Ectodermal cell (in vitro differentiated cells): ENCODE measurements at regions not wholly inside any gene's neighbourhood (a gene's known extent, or its start where the extent isn't known, plus 50 kb on each side); places are given as distances from the start of the nearest gene placed in this dataset.

Experiments used
- H3K27ac ChIP-seq: 2 replicates; pipeline ENCODE4 v1.7.0; 2013; ENCODE audit warnings: mild to moderate bottlenecking, low read depth, low read length; ENCODE audit not compliant: insufficient read depth, poor library complexity, severe bottlenecking
- H3K27me3 ChIP-seq: 2 replicates; pipeline ENCODE4 v1.7.0; 2013; ENCODE audit warnings: mild to moderate bottlenecking, low read length; ENCODE audit not compliant: insufficient read depth, control insufficient read depth, poor library complexity, severe bottlenecking
- H3K36me3 ChIP-seq: one replicate; pipeline ENCODE4 v1.7.0; 2013; ENCODE audit warnings: low read length; ENCODE audit not compliant: control insufficient read depth, insufficient read depth
- H3K4me1 ChIP-seq: one replicate; pipeline ENCODE4 v1.7.0; 2013; ENCODE audit warnings: low read length; ENCODE audit not compliant: control insufficient read depth, insufficient read depth
- H3K4me3 ChIP-seq: 2 replicates; pipeline ENCODE4 v1.7.0; 2013; ENCODE audit warnings: low read depth, low read length, control low read depth; ENCODE audit not compliant: insufficient read depth
- H3K9me3 ChIP-seq: 2 replicates; pipeline ENCODE4 v1.7.0; 2013; ENCODE audit warnings: mild to moderate bottlenecking, low read length, moderate library complexity; ENCODE audit not compliant: control insufficient read depth
- WGBS, 2 experiments: methylation state at CpG; one replicate each; pipeline ENCODE4 v1.1.7; 2013; ENCODE audit warnings: missing lambda C conversion rate in 2 of 2; 5-methylcytosine and 5-hydroxymethylcytosine counted together

- Histone ChIP-seq H3K36me3 (no peaks in the 10 kb centered on the region), H3K9me3 (no peaks in the 10 kb centered on the region), H3K4me3 (no peak overlapping the region), H3K27ac (no peak overlapping the region), H3K4me1 (no peaks in the 10 kb centered on the region), H3K27me3 (no peaks in the 10 kb centered on the region)
- WGBS, 2 experiments = 90% methylated on average over 8 of the region's 8 CpGs
These were observed 122.1 kb upstream of the KAZN start for GRCh38 chr1:14476170-14476955.

- H3K4me3 ChIP-seq = no peak overlapping the region
- H3K9me3 ChIP-seq = no peaks in the 10 kb centered on the region
- WGBS, 2 experiments = 89 to 90% methylated on average over 2 of the region's 2 CpGs
These were observed 120.4 kb upstream of the KAZN start for GRCh38 chr1:14478120-14478519.

GRCh38 chr1:14479865-14480264, 118.6 kb upstream of the KAZN start:
- 84 to 87% methylated on average over 4 of the region's 4 CpGs for WGBS, 2 experiments
- Histone ChIP-seq H3K9me3 (no peaks in the 10 kb centered on the region), H3K36me3 (no peaks in the 10 kb centered on the region), H3K27ac (no peak overlapping the region), H3K27me3 (no peaks in the 10 kb centered on the region), H3K4me1 (no peaks in the 10 kb centered on the region), H3K4me3 (no peak overlapping the region)

More at GRCh38 chr1:14478120-14478519, 120.4 kb upstream of the KAZN start:
- Histone ChIP-seq H3K27ac (no peak overlapping the region), H3K4me1 (no peaks in the 10 kb centered on the region), H3K36me3 (no peaks in the 10 kb centered on the region), H3K27me3 (no peaks in the 10 kb centered on the region)

- no peaks in the 10 kb centered on the region for H3K36me3 ChIP-seq
- H3K27ac ChIP-seq = no peak overlapping the region
- no peaks in the 10 kb centered on the region for H3K9me3 ChIP-seq
- WGBS, 2 experiments = 86 to 87% methylated on average over 7 of the region's 7 CpGs
- H3K27me3 ChIP-seq = no peaks in the 10 kb centered on the region
- H3K4me1 ChIP-seq = no peaks in the 10 kb centered on the region
- H3K4me3 ChIP-seq = no peak overlapping the region
These were observed 115.6 kb upstream of the KAZN start for GRCh38 chr1:14482784-14483450.

- H3K4me3 ChIP-seq = no peak overlapping the region
- no peak overlapping the region for H3K27ac ChIP-seq
- no peaks in the 10 kb centered on the region for H3K9me3 ChIP-seq
- H3K4me1 ChIP-seq = no peaks in the 10 kb centered on the region
- no peaks in the 10 kb centered on the region for H3K27me3 ChIP-seq
- H3K36me3 ChIP-seq = no peaks in the 10 kb centered on the region
- 86 to 95% methylated on average over 5 of the region's 5 CpGs for WGBS, 2 experiments
These were observed 113.2 kb upstream of the KAZN start for GRCh38 chr1:14485285-14485684.

GRCh38 chr1:14486401-14487201, 111.9 kb upstream of the KAZN start:
- no peaks in the 10 kb centered on the region for H3K36me3 ChIP-seq
- H3K4me1 ChIP-seq = no peaks in the 10 kb centered on the region
- no peaks in the 10 kb centered on the region for H3K9me3 ChIP-seq
- H3K4me3 ChIP-seq = no peak overlapping the region
- no peaks in the 10 kb centered on the region for H3K27me3 ChIP-seq
- WGBS, 2 experiments = 91 to 95% methylated on average over 7 to 8 of the region's 8 CpGs
- H3K27ac ChIP-seq = no peak overlapping the region

- 85 to 89% methylated on average over 3 of the region's 3 CpGs for WGBS, 2 experiments
- Histone ChIP-seq H3K36me3 (no peaks in the 10 kb centered on the region), H3K27me3 (no peaks in the 10 kb centered on the region), H3K9me3 (no peaks in the 10 kb centered on the region), H3K27ac (no peak overlapping the region), H3K4me3 (no peak overlapping the region), H3K4me1 (no peaks in the 10 kb centered on the region)
These were observed 110.8 kb upstream of the KAZN start for GRCh38 chr1:14487671-14488070.

GRCh38 chr1:14494911-14495310, 103.6 kb upstream of the KAZN start:
- WGBS, 2 experiments = 85 to 90% methylated on average over 1 of the region's 1 CpG
- peaks cover 4% of the 10 kb centered on the region for H3K4me1 ChIP-seq

GRCh38 chr1:14495381-14495780, 103.1 kb upstream of the KAZN start:
- peaks cover 4% of the 10 kb centered on the region for H3K4me1 ChIP-seq
- no peaks in the 10 kb centered on the region for H3K36me3 ChIP-seq
- H3K9me3 ChIP-seq = no peaks in the 10 kb centered on the region
- no peaks in the 10 kb centered on the region for H3K27me3 ChIP-seq
- WGBS, 2 experiments = 85 to 90% methylated on average over 1 of the region's 1 CpG
- no peak overlapping the region for H3K4me3 ChIP-seq
- H3K27ac ChIP-seq = no peak overlapping the region

More at GRCh38 chr1:14494911-14495310, 103.6 kb upstream of the KAZN start:
- H3K4me3 ChIP-seq = no peak overlapping the region
- H3K27ac ChIP-seq = no peak overlapping the region
- no peaks in the 10 kb centered on the region for H3K36me3 ChIP-seq
- H3K9me3 ChIP-seq = no peaks in the 10 kb centered on the region
- H3K27me3 ChIP-seq = no peaks in the 10 kb centered on the region

GRCh38 chr1:14495996-14496395, 102.5 kb upstream of the KAZN start:
- no peak overlapping the region for H3K27ac ChIP-seq

More at GRCh38 chr1:14495996-14496395, 102.5 kb upstream of the KAZN start:
- H3K36me3 ChIP-seq = no peaks in the 10 kb centered on the region
- 88 to 92% methylated on average over 3 of the region's 3 CpGs for WGBS, 2 experiments
- H3K4me1 ChIP-seq = peaks cover 4% of the 10 kb centered on the region
- H3K27me3 ChIP-seq = no peaks in the 10 kb centered on the region
- H3K4me3 ChIP-seq = no peak overlapping the region
- H3K9me3 ChIP-seq = no peaks in the 10 kb centered on the region
